Adrenal gland (tissue), 9 donors: ENCODE measurements at regions not wholly inside any gene's neighbourhood (a gene's known extent, or its start where the extent isn't known, plus 50 kb on each side); places are given as distances from the start of the nearest gene placed in this dataset.

Experiments
- DNase-seq, 7 donors: peaks; one replicate each; pipeline ENCODE4 v3.0.0-alpha.2; 2019 to 2020
- H3K27ac ChIP-seq, 5 donors: fragments of 200-600 bp; sonication (generic) in 4 of 5; 1 replicate in 3 of 5; 2 replicates in 2 of 5; pipeline versions ENCODE4 v1.5.1 to v1.8.0; 2016 to 2020; ENCODE audit warnings: mild to moderate bottlenecking in 1 of 5
- H3K27me3 ChIP-seq: fragments of 200-600 bp; 2 replicates; pipeline ENCODE4 v1.8.0; 2021
- H3K36me3 ChIP-seq, 2 donors: fragments of 200-600 bp; replicated peaks in 1 of 2; 1 replicate in 1 of 2; 2 replicates in 1 of 2; pipeline versions ENCODE4 v1.5.1 to v1.8.0; 2018 to 2022
- H3K4me1 ChIP-seq, 2 donors: fragments of 200-600 bp; replicated peaks in 1 of 2; 1 replicate in 1 of 2; 2 replicates in 1 of 2; pipeline versions ENCODE4 v1.5.1 to v1.8.0; 2018 to 2021
- H3K4me3 ChIP-seq, 4 donors: fragments of 200-600 bp; sonication (generic) in 3 of 4; one replicate each; pipeline ENCODE4 v1.5.1; 2016 to 2018
- H3K9me3 ChIP-seq, 3 donors: fragments of 200-600 bp; sonication (generic) in 1 of 3; replicated peaks in 1 of 3; 1 replicate in 2 of 3; 2 replicates in 1 of 3; pipeline versions ENCODE4 v1.5.1 to v1.8.0; 2016 to 2021
- POLR2A ChIP-seq, 2 donors: fragments of 450-650 bp; IDR thresholded peaks; one replicate each; pipeline ENCODE4 v1.6.1; 2017; ENCODE audit warnings: antibody characterized with exemption in 2 of 2, mild to moderate bottlenecking in 2 of 2, moderate library complexity in 1 of 2
- WGBS, 4 donors: extraction: QIAGEN DNeasy Blood & Tissue Kit in 2 of 4; methylation state at CpG; one replicate each; pipeline versions ENCODE4 v1.1.5 to v1.1.7; 2013 to 2017; 5-methylcytosine and 5-hydroxymethylcytosine counted together
- intact Hi-C, 2 donors: fragments of 100-400 bp; cut with DNase I; formaldehyde crosslinking; loops; one replicate each; pipeline versions ENCODE4 v1.14.1 to v1.15.0; 2022 to 2023
- TF ChIP-seq, protein P1 (sequence below), 6 experiments: fragments of 450-650 bp in 4 of 6; fragments of 200-600 bp in 2 of 6; sonication (generic) in 1 of 6; IDR thresholded peaks; 1 replicate in 5 of 6; 2 replicates in 1 of 6; pipeline versions ENCODE4 v1.5.1 to v1.8.0; 2016 to 2021; ENCODE audit warnings: antibody characterized with exemption in 6 of 6, mild to moderate bottlenecking in 2 of 6, moderate library complexity in 1 of 6
- donor health status: healthy with polysubstance abuse.
- donor health status: Bipolar disorder and iron deficiency.
- donor health status: DM: yes; HTN: yes; CAD: no.
- donor health status: DM: no; HTN: no; CAD: no.
- donor health status: DM: no; HTN: no; CAD: no.

DNA sequence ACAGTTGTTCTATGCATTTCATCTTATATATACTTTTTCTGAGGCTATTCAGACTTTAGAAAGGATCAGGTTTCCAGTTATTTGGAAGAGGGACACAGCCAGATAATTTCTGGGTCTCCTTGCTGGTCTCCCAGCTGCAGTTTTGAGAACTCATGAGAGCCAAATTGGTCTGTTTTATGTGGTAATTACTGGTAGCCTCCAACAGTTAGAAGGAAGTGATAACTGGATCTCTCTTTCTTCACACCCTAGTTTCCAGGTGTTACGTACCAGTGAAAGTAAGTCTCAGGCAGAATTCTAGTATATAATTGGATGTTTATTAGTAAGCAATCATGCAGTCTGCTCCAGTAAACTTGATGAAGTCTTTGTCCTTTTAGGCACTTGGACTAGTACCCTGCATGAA is 63.2 kb upstream of the RPS23 start:
- peaks cover 2 to 3% of the 10 kb centered on the region in 2 donors for H3K4me1 ChIP-seq
- H3K36me3 ChIP-seq: no peaks in the 10 kb centered on the region
- TF ChIP-seq, protein P1, sequence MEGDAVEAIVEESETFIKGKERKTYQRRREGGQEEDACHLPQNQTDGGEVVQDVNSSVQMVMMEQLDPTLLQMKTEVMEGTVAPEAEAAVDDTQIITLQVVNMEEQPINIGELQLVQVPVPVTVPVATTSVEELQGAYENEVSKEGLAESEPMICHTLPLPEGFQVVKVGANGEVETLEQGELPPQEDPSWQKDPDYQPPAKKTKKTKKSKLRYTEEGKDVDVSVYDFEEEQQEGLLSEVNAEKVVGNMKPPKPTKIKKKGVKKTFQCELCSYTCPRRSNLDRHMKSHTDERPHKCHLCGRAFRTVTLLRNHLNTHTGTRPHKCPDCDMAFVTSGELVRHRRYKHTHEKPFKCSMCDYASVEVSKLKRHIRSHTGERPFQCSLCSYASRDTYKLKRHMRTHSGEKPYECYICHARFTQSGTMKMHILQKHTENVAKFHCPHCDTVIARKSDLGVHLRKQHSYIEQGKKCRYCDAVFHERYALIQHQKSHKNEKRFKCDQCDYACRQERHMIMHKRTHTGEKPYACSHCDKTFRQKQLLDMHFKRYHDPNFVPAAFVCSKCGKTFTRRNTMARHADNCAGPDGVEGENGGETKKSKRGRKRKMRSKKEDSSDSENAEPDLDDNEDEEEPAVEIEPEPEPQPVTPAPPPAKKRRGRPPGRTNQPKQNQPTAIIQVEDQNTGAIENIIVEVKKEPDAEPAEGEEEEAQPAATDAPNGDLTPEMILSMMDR (IDR thresholded peaks at IDR 0.05): no peak
- TF ChIP-seq POLR2A (IDR thresholded peaks at IDR 0.05): no peak
- no peak overlapping the region for H3K27ac ChIP-seq
- DNase-seq: no peak
- no peaks in the 10 kb centered on the region for H3K9me3 ChIP-seq
- intact Hi-C loops: no loop called here
- WGBS, 4 donors: 76 to 100% (median 86%) methylated on average over 1 of the region's 1 CpG
- H3K4me3 ChIP-seq: no peak overlapping the region
- no peaks in the 10 kb centered on the region for H3K27me3 ChIP-seq

GRCh38 chr5:82340799-82341198 is 62.6 kb upstream of the RPS23 start:
- intact Hi-C loops: no loop called here
- no peak overlapping the region for H3K4me3 ChIP-seq
- no peaks in the 10 kb centered on the region for H3K27me3 ChIP-seq
- no peak overlapping the region for H3K27ac ChIP-seq
- 87 to 93% (median 91%) methylated on average over 5 of the region's 5 CpGs for WGBS, 4 donors
- DNase-seq: no peak
- H3K4me1 ChIP-seq: peaks cover 7% of the 10 kb centered on the region in 2 donors
- no peaks in the 10 kb centered on the region for H3K36me3 ChIP-seq
- H3K9me3 ChIP-seq: no peaks in the 10 kb centered on the region
- TF ChIP-seq, protein P1 (IDR thresholded peaks at IDR 0.05): no peak
- no peak for TF ChIP-seq POLR2A (IDR thresholded peaks at IDR 0.05)

GRCh38 chr5:82339792-82340191 is 61.6 kb upstream of the RPS23 start:
- H3K36me3 ChIP-seq: no peaks in the 10 kb centered on the region
- no peak overlapping the region for H3K27ac ChIP-seq
- no peak overlapping the region for H3K4me3 ChIP-seq
- 86 to 98% (median 93%) methylated on average over 3 of the region's 3 CpGs for WGBS, 4 donors
- no peak for DNase-seq
- no peaks in the 10 kb centered on the region for H3K9me3 ChIP-seq
- H3K27me3 ChIP-seq: no peaks in the 10 kb centered on the region
- intact Hi-C loops: no loop called here
- H3K4me1 ChIP-seq: peaks cover 7% of the 10 kb centered on the region in 2 donors
- TF ChIP-seq POLR2A (IDR thresholded peaks at IDR 0.05): no peak
- TF ChIP-seq, protein P1 (IDR thresholded peaks at IDR 0.05): no peak

DNA sequence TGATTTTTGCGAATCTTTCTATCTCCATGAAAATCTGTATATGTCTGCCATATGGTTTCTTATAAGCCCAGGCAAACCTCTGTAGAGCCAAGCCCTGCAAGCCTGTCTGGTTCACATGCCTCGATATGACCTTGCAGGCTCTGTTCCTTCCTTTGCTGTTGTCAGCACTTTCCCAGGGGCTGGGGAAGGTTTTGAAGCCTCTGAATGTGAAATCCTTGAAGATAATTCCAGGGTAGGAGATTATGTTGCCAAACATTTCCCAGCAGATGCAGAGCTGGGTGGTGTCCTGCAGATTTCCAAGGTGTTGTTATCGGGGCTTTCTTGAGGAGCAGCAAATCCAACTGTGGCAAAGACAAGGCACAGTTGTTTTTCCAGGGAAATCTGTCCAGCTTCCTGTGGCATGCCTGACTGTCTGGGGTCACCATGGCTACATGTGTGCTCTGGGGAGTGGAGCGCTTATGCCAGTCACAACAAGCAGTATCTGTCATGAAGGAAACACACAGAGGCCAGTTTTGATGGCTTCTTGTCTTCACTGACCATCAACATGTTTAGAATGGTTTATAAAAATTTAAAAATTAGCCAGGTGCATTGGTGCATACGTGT is 60.7 kb upstream of the RPS23 start:
- 61 to 73% (median 67%) methylated on average over 5 of the region's 5 CpGs for WGBS, 4 donors
- Histone ChIP-seq H3K27ac (no peak overlapping the region), H3K27me3 (no peaks in the 10 kb centered on the region), H3K4me3 (no peak overlapping the region), H3K36me3 (no peaks in the 10 kb centered on the region), H3K4me1 (peaks cover 7% of the 10 kb centered on the region in 2 donors), H3K9me3 (no peaks in the 10 kb centered on the region)
- peak in 2 of 7 donors; percentile 11 to 43 for DNase-seq
- intact Hi-C loops: no loop called here
- TF ChIP-seq POLR2A (IDR thresholded peaks at IDR 0.05): no peak
- TF ChIP-seq, protein P1 (IDR thresholded peaks at IDR 0.05): no peak
